LNCaP clone FGC (cell line): ENCODE measurements at regions not wholly inside any gene's neighbourhood (a gene's known extent, or its start where the extent isn't known, plus 50 kb on each side); places are given as distances from the start of the nearest gene placed in this dataset.

ENCODE experiments used
- DNase-seq: peaks from one replicate; pipeline ENCODE4 v3.0.0-alpha.2; 2011; ENCODE audit warnings: low read depth
- H3K4me3 ChIP-seq: 2 replicates; pipeline ENCODE4 v1.5.1; 2011; ENCODE audit warnings: mild to moderate bottlenecking, low read depth, low read length, control low read depth
- TF ChIP-seq, protein P1 (sequence below): IDR thresholded peaks from 2 replicates; pipeline ENCODE4 v1.5.1; 2012; ENCODE audit warnings: mild to moderate bottlenecking; ENCODE audit not compliant: control insufficient read depth, insufficient read depth; ENCODE audit errors: extremely low read depth

DNA sequence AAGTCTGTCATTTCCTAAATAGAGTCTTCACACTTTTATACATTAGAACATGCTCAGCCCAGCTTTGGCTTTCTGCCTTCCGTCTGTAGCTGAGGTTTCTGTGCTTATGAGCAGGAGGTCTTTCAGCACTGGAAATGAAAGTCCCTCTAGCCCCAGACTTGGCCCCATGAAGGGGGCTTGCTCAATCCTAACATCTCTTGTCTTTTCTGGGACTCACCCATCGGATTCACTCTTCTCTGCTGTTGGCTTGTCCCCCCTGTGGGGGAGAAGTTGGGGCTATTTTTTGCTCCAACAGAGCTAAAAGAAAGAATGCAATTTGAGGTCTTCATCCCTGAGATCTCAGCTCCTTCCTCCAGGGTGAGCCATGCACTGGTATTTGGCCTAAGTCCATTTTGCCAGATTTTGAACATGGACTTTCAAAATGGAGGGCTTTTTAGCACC lies 177.7 kb downstream of the MRPL14 start:
- no peak for DNase-seq
- TF ChIP-seq, protein P1, sequence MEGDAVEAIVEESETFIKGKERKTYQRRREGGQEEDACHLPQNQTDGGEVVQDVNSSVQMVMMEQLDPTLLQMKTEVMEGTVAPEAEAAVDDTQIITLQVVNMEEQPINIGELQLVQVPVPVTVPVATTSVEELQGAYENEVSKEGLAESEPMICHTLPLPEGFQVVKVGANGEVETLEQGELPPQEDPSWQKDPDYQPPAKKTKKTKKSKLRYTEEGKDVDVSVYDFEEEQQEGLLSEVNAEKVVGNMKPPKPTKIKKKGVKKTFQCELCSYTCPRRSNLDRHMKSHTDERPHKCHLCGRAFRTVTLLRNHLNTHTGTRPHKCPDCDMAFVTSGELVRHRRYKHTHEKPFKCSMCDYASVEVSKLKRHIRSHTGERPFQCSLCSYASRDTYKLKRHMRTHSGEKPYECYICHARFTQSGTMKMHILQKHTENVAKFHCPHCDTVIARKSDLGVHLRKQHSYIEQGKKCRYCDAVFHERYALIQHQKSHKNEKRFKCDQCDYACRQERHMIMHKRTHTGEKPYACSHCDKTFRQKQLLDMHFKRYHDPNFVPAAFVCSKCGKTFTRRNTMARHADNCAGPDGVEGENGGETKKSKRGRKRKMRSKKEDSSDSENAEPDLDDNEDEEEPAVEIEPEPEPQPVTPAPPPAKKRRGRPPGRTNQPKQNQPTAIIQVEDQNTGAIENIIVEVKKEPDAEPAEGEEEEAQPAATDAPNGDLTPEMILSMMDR, result no peak
- no peak overlapping the region for H3K4me3 ChIP-seq

DNA sequence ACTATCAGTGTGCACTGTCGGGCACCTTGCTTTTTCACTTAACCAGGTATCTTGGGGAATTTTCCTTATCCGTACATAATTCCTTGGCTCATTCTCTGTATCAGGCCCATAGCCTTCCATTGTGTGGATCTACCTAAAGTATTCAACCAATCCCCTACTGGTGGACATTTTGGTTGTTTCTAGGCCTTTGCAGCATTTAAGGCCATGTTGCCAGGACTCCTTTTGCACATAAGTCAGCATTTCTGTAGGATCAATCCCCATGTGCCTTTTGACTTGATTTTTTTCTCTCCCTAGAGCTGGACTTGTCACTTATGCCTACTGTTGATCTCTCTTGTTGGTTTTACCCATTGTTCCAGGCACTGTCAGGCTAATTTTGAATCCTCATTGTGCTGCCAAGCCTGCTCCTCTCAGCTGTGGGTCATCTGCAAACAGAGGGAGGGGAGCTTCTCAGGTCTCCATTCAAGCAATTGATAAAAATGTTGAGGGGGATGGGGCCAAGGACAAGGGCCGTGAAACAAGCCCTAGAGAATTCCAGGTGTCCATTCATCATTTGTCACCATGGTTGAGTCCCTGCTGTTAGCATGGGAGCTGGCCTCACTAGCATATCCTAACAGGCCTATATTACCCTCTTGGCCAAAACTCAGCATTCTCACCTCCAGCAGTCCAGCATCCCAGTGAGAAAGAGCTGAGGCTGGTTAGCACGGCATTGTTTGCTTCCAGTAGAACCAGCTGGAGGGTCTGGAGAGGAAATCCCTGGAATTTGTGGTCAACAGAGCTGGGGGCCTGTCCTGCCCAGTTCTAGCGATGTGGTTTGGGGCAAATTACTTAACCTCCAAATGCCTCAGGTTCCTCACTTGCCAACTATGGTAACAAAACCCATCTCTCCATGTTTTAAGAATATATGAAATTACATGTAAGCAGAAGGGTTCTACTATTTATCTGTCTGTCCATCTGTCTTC lies 178.4 kb downstream of the MRPL14 start:
- no peak overlapping the region for H3K4me3 ChIP-seq
- no peak for DNase-seq
- TF ChIP-seq, protein P1, result no peak

DNA sequence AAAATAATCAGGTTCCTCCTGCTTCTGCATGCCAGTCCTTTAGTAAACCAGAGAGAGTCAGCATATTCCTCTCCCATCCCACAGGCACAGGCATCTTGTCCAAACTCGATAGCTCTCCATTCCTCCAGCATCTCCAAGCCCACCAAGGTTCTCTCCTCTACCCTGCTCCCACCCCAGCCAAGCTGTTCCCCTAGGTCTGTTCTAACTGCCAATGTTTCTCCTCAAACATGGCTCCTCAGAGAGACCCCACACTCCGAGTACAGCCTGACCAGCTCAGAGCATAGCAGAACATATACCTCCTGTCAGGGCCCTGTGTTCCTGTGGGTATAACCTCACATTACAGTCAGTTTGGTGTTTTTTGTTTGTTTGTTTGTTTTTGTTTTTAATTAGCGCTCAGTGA lies 177.8 kb downstream of the VEGFA start:
- no peak overlapping the region for H3K4me3 ChIP-seq
- TF ChIP-seq, protein P1, result no peak
- no peak for DNase-seq

DNA sequence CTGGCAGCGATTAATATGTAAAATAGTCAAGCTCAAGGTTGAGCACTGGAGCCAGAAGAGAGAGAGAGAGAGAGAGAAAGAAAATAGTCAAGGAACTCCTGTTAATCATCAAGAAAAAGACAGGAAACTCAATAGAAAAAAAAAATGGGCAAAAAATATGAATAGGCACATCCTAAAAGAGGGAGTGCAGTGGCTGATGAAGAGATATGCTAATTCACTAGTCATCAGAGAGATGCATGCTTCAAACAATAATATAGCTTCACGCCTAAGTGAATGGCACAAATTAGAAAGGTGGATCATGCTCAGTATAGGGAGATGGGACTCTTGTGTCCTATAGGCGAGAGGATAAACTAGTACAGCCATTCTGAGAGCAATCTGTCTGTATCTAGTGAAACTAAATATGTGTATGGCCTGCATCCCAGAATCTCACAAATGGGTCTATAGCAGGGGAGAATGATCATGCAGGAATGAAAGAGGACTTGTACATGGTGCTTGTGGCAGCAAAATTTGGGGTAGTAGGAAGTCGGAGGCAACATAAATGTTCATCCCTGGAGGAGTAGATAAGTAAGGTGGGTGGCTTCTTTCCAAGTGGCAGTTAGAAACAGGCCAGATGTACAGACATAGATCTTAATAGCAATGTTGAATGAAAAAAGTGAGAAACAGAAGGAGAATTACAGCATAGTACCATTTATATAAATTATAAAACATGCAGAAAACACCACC lies 176.8 kb downstream of the VEGFA start:
- DNase-seq, result no peak
- H3K4me3 ChIP-seq, result no peak overlapping the region
- TF ChIP-seq, protein P1, result no peak

DNA sequence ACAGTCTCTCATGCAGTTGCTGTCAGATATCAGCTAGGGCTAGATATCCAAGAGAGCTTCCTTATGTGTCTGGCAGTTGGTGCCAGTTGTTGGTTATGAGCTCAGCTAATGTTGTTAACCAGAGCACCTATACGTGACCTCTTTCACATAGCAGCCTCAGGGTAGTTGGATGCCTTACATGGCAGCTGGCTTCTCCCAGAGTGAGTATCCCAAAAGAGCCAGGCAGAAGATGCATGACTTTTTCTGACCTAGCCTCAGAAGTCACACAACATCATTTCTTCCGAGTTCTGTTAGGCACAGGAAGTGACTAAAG lies 175.7 kb downstream of the VEGFA start:
- H3K4me3 ChIP-seq, result no peak overlapping the region
- DNase-seq, result no peak
- TF ChIP-seq, protein P1, result no peak

DNA sequence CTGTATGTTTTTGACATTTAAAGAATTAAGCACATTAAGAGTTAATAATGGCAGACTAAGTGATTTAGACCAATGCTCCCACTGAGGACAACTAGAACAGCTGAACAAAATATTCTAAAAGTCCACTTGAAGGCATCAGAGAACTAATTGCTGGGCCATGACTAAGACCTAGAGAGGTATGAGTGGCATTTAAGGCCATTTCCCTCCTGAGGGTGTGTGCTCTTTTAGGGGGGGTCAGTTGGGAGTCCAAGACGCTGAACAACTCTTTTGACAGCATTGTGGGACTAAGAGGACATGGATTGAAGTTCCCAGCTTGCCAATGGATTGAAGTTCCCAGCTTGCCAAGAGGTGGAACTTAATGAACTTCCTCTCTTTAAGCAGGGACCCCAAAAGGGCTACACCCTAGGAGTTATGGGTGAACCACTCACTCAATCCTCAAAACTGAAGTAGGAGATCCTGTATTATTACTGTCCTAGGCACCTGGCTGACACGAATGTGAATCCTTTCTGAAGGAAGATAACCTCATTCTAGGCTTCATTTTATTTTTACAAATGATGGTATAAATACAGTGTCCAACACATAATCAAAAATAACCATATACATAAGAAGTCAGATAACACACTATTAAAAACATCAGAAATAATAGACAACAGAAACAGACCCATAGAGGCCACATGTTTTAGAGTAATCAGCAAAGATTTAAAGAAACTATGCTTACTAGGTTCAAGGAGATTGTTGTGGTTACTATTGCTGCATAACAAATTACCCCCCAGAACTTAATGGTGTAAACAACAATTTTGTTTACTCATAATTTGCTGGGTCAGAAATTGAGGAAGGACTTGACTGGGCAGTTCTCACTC lies 175.1 kb downstream of the VEGFA start:
- TF ChIP-seq, protein P1, result no peak
- DNase-seq, result no peak
- no peak overlapping the region for H3K4me3 ChIP-seq
